GM11168 (cell line): ENCODE measurements at regions not wholly inside any gene's neighbourhood (a gene's known extent, or its start where the extent isn't known, plus 50 kb on each side); places are given as distances from the start of the nearest gene placed in this dataset.

Experiments
- in situ Hi-C: fragments of 300-500 bp; cut with MboI; formaldehyde crosslinking; loops from one replicate; pipeline ENCODE4 v1.12.0; 2022; ENCODE audit warnings: low sequenced_read_pairs; ENCODE audit not compliant: unreplicated experiment

DNA sequence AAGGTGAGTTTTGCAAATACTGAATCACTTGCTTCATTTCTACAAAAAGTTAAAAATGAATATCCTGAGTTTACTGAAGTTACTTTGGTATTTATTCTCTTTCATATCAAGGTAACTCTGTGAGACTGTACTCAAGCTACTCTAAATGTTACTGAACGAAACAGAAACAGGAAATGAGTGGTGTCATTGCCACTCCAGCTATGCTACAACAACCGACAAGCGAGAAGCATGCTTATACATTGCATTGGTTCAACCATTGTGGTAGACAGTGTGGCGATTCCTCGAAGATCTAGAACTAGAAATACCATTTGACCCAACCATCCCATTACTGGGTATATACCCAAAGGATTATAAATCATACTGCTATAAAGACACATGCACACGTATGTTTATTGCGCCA is 313.2 kb upstream of the THBS1 start:
- in situ Hi-C loops: no loop called here

GRCh38 chr15:39269352-39269751 is 311.5 kb upstream of the THBS1 start:
- in situ Hi-C loops: no loop called here

GRCh38 chr15:39269821-39270220 is 311.1 kb upstream of the THBS1 start:
- in situ Hi-C loops: no loop called here

GRCh38 chr15:39270221-39270855 is 310.5 kb upstream of the THBS1 start:
- in situ Hi-C loops: no loop called here

GRCh38 chr15:39270934-39271333 is 309.9 kb upstream of the THBS1 start:
- in situ Hi-C loops: no loop called here

DNA sequence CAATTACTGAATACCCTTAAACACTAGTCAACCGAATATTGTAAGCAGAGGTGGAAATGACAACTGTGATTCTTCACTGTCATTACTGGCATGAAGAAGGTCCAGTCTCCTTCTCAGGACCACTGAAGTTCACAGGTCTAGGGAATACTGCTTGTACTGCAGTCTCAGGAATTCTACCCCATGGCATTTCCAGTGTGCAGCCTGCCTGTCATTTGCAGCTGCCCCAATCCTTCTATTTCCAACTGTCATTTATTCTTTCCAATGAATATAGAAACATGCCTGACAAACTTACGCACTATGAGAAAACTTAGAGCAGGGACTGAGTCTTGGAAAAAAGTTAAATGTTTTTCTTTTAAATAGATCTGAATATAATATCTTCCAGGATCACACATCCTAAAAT is 308.0 kb upstream of the THBS1 start:
- in situ Hi-C loops: no loop called here

GRCh38 chr15:39273717-39274411 is 307.0 kb upstream of the THBS1 start:
- in situ Hi-C loops: no loop called here

DNA sequence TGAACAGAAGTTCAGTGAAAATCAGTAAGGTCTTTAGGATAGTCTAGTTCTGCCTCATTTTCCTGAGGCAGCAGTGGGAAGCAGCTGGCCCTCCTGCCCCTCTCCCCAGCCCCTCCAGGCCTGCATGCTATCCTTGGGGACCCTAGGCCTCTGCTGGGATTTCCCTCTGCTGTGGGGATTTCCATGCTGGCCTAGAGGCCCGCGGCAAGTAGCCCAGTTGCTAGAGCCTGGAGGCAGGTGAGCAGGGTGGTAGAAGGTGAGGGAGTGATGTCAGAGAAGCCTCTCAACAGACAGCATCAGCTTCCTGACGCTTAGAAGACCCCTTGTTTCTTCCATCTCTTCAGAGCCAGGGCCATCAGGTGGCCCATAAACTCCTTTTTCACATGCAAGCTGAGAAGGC is 305.8 kb upstream of the THBS1 start:
- in situ Hi-C loops: no loop called here

DNA sequence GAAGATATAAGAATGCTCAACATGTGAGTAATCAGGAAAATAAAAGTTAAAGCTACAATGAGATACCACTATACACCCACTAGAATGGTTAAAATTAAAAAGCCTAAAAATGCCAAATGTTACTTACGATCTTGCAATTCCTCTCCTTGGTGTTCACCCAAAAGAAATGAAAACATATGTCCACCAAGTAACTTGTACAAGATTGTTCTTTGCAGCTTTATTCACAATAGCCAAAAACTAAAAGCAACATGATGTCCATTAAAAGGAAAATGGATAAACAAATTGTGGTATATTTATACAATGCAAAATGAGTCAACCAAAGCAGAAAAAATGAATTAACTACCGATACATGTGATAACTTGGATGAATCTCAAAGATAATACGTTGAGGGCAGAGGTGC is 301.6 kb upstream of the THBS1 start:
- in situ Hi-C loops: no loop called here

DNA sequence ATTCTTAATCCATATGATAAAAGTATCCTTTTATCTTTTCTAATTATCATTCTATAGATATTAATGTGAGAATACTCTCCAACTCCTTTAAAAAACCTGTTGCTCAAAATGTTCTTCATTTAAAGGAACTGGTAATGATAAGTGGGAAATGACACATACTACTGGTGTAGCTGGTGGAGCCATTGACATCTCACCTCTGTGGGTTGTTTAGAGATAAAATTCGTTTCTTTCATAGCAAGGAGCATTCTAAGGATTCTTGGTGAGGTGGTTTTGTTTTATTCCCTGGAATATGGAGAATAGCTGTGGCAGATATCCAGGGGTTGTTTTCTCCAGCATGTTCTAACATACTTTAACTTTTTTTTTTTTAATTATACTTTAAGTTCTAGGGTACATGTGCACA is 299.8 kb upstream of the THBS1 start:
- in situ Hi-C loops: no loop called here

DNA sequence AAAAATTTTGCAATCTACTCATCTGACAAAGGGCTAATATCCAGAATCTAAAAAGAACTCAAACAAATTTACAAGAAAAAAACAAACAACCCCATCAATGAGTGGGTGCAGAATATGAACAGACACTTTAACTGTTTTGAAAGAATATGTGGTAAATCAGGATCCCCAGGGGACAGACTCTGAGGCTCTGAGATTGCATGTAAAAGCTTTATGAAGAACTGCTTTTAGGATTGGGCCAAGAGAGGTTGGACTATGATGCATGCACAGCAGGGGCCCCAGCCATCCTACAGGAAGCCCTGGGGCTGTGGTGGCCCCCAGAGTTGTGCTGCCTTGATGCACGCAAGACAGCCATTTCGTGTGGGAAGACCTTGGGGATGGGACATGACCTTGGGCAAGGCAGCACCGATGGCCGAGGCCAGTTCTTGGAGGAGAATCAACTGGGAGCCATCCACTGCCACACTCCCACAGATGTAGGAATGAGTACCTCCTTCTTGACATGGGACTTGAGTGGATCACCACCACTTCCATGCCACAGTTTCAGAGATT is 298.1 kb upstream of the THBS1 start:
- in situ Hi-C loops: no loop called here

DNA sequence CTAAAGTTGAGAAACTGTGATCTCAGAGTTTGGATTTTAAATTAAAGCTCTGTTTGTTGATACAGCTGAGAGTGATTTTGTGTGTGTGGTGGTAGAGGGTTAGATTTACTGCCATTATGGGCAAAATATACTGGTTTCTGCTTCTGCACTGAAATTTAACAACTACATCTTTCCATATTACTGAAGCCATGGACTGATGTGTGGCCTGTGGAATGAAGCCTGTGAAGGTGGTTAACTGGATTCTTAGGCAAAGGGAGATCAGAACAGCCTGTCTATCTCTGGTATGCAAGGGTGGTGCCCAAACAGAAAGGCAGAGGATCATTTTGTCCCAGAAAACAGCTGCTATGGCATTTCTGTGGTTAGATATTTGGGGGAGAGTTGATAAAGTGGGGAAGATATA is 297.3 kb upstream of the THBS1 start:
- in situ Hi-C loops: no loop called here

DNA sequence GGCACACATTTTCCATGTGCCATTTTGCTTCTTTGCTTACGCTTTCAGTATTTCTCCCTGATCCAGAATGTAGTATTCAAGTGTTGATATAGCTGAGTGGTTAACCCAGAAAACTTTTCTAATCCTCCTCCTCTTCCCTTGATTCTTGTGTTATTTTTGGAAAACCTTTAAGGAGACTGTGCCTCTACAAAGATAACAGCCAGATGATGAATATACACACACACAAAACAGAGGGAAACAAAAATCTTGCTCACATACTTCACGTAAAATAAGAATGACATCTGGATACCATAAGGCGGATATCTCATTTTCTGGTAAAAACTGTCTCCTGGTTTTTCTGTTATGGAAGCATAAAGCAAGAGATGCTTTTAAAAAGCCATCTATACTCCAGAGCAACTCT is 295.8 kb upstream of the THBS1 start:
- in situ Hi-C loops: no loop called here

DNA sequence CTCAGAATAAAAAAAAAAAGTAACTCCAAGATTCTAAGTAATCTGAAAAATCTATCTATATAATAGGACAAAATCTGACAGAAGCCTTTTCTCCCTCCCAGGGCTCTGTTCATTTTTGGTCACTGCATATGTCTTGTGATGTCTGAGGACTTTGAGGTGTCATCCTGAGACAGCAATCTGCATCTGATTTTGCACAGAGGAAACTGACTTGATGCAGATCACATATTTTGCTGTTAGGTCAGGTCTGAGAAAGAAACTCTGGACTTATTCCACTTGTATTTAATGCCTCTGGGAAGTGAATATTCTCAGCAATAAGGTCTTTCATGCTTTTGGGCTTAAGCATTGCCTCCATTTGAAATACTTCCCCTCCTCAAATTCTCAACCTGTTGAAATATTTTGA is 295.2 kb upstream of the THBS1 start:
- in situ Hi-C loops: no loop called here

GRCh38 chr15:39286706-39287105 is 294.2 kb upstream of the THBS1 start:
- in situ Hi-C loops: no loop called here

DNA sequence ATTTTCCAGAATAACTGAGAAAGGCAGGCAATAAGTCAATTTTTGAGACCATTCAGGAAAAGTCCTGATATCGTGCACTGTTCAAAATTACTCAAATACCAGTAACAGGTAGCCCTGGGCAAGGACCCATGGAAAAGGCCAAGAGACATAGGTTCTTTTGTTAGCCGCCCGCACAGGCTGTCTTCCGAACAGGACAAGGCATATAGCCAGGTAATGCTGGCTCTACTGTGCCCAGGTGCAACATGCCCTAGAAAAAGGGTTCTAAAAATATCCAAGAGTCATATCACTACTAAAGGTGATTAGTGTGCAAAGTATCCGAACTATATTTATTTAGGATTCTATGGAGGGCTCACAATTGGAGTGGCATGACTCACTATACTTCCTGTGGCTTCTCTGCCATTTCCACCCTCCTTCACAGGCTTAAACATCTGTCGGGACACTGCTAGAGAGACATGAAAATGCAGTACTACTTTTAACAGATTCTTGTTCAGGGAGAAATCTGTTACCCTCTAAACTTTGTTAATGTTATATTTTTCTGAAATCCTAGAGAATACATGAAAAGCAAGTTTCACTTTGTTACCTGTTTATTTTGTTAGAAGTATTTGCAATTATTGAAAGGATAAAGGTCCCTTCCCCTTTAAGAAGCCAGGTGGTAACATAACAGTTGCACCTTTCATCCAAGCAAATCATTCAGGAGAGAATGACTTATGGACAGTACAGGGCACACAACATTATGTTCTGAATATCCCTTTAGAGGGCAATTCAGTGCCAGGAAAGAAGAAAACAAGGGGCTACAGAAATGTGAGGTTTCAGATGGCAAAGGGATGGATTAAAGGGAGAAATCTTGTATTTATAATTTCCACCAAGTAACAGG is 293.3 kb upstream of the THBS1 start:
- in situ Hi-C loops: no loop called here

DNA sequence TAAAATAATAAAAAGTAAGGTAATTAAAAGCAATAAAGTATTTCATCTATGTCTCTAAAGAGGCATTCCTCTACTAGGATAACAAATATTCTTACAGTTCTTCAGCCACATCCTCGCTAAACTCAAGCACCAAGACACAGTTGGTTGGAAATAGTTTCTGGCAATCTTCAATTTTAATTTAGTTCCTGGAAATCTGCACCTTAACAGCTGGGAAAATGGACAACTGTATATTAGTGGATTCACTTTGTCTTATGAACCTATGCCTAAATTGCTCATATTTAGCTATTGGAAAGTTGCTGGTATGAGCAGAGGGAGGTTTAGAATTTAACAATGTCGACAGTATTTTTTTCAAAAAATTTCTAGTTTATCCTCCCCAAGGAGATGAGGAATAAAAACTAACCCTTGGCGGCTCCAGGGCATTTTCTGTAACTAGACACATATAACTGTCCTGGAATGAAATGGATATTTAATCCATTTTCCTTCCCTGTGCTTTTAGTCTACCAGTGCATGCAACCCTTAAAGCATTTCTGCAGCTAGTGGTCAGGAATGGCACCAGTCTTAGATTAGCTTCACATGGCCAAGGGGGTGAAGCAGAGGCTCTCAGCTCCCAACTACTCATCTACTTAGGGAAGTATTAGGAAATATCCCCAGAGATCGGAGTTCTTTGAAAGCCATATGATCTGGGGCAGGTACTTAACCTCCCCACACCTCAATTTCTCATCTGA is 290.0 kb upstream of the THBS1 start:
- in situ Hi-C loops: no loop called here

GRCh38 chr15:39291690-39292089 is 289.2 kb upstream of the THBS1 start:
- in situ Hi-C loops: no loop called here

DNA sequence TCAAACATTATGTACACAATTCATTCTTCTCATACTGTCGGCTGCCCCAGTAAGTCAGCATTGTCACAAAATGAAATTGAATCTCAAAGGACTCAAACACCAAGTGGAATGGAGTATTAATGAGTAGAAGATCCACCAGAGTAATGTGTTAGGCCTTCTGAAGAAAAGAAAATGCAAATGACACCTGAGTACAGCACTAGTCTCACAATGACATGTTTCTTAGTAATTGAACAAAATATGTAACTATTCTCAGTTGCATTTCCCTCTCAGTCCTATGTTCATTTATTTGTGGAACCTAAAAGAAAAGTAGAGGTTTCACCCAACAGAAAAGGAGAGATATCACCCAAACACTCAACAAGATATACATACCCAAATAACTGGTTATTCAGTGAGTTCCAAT is 283.9 kb upstream of the THBS1 start:
- in situ Hi-C loops: no loop called here

GRCh38 chr15:39298271-39298962 is 282.5 kb upstream of the THBS1 start:
- in situ Hi-C loops: no loop called here
